OCI-LY1 (cell line): ENCODE measurements at regions not wholly inside any gene's neighbourhood (a gene's known extent, or its start where the extent isn't known, plus 50 kb on each side); places are given as distances from the start of the nearest gene placed in this dataset.

Experiments
- CTCF ChIP-seq: fragments of 200-600 bp; sonication (generic), shearing (Covaris generic); IDR thresholded peaks from 2 replicates; pipeline ENCODE4 v1.5.1; 2017; ENCODE audit warnings: mild to moderate bottlenecking, antibody characterized with exemption, low read length, moderate library complexity, mixed read lengths
- EZH2 ChIP-seq: fragments of 200-600 bp; sonication (generic), shearing (Covaris generic); IDR thresholded peaks from 2 replicates; pipeline ENCODE4 v1.8.0; 2017; ENCODE audit warnings: borderline replicate concordance, mixed run types, mild to moderate bottlenecking, antibody characterized with exemption, low read length, moderate library complexity, mixed read lengths

DNA sequence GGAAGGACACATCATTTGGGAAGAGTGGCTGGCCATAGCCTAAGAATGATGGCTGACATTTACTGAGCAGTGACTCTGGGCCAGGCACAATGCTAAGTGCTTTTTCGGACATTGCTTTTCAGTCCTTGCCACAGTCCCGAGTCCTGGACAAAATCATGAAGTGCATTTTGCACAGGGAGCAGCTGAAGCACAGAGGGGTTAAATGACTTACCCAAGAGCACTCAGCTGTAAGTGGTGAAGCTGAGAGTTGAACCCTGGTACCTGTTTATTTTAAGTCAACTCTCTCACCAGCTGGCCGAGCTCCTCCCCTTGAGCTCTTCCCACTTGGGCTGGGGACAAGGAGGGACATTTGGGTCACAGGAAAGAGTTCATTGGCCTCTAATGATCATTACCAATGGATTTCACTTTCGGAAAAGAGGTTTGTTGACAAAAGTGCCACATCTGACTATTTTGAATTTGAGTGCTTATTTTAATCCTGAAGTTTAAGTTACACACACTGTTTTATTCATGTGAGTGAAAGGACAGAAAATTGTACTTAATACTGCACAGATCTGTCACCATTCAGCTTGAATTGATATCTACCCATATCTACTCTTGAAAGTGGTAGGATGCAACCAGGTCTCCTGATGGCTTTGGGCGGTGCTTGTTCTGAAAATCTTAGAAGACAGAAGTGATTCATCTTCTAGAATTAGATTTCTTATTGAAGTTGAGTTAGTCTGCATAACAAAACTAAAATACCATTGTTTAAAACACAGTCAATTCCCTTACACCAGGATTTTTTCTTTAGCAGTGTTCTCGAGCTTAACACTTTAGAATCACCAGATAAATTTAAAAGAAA, 368.7 kb upstream of the PROK2 start:
- TF ChIP-seq CTCF (no peak), EZH2 (no peak)
